ENCODE measurements at regions not wholly inside any gene's neighbourhood (a gene's known extent, or its start where the extent isn't known, plus 50 kb on each side); places are given as distances from the start of the nearest gene placed in this dataset.

- Histone ChIP-seq H3K27me3 (ENCODE audit: control insufficient read depth in 4 of 4, insufficient read depth in 4 of 4, low read length in 3 of 4) (peaks cover 0 to 2% (median 0%) of the 10 kb centered on the region in 4 donors), H3K36me3 (ENCODE audit: control insufficient read depth in 4 of 4, insufficient read depth in 3 of 4, low read depth in 1 of 4, low read length in 3 of 4) (no peaks in the 10 kb centered on the region), H3K4me1 (ENCODE audit: control insufficient read depth in 4 of 4, insufficient read depth in 4 of 4, low read length in 3 of 4) (no peaks in the 10 kb centered on the region), H3K4me3 (ENCODE audit: low read depth in 1 of 3, low read length in 3 of 3) (no peak overlapping the region), H3K27ac (ENCODE audit: low read depth in 1 of 2, low read length in 2 of 2) (no peak overlapping the region), H3K9ac (ENCODE audit: low read depth in 1 of 2, low read length in 2 of 2) (no peak overlapping the region), H3K9me3 (ENCODE audit: control insufficient read depth in 4 of 4, low read length in 3 of 4) (no peaks in the 10 kb centered on the region)
- WGBS: 60% methylated on average over 3 of the region's 3 CpGs
- TF ChIP-seq SP1 (IDR thresholded peaks at IDR 0.05): no peak
- DNase-seq (ENCODE audit: low spot score): no peak
Measured at GRCh38 chr7:159209429-159209828, 64.8 kb upstream of the VIPR2 start.

GRCh38 chr7:159207951-159208350 lies 63.3 kb upstream of the VIPR2 start:
- H3K27me3 ChIP-seq (ENCODE audit: control insufficient read depth in 4 of 4, insufficient read depth in 4 of 4, low read length in 3 of 4): peaks cover 0 to 2% (median 0%) of the 10 kb centered on the region in 4 donors

GRCh38 chr7:159207393-159207792 lies 62.7 kb upstream of the VIPR2 start:
- Histone ChIP-seq H3K27me3 (ENCODE audit: control insufficient read depth in 4 of 4, insufficient read depth in 4 of 4, low read length in 3 of 4) (peaks cover 0 to 2% (median 0%) of the 10 kb centered on the region in 4 donors), H3K9ac (ENCODE audit: low read depth in 1 of 2, low read length in 2 of 2) (no peak overlapping the region), H3K27ac (ENCODE audit: low read depth in 1 of 2, low read length in 2 of 2) (no peak overlapping the region), H3K9me3 (ENCODE audit: control insufficient read depth in 4 of 4, low read length in 3 of 4) (no peaks in the 10 kb centered on the region), H3K36me3 (ENCODE audit: control insufficient read depth in 4 of 4, insufficient read depth in 3 of 4, low read depth in 1 of 4, low read length in 3 of 4) (no peaks in the 10 kb centered on the region), H3K4me3 (ENCODE audit: low read depth in 1 of 3, low read length in 3 of 3) (no peak overlapping the region), H3K4me1 (ENCODE audit: control insufficient read depth in 4 of 4, insufficient read depth in 4 of 4, low read length in 3 of 4) (no peaks in the 10 kb centered on the region)
- 48% methylated on average over 5 of the region's 5 CpGs for WGBS
- DNase-seq (ENCODE audit: low spot score): no peak
- TF ChIP-seq FOXA1 (IDR thresholded peaks at IDR 0.05): no peak
- TF ChIP-seq YY1 (IDR thresholded peaks at IDR 0.05): no peak
- TF ChIP-seq, protein P1, sequence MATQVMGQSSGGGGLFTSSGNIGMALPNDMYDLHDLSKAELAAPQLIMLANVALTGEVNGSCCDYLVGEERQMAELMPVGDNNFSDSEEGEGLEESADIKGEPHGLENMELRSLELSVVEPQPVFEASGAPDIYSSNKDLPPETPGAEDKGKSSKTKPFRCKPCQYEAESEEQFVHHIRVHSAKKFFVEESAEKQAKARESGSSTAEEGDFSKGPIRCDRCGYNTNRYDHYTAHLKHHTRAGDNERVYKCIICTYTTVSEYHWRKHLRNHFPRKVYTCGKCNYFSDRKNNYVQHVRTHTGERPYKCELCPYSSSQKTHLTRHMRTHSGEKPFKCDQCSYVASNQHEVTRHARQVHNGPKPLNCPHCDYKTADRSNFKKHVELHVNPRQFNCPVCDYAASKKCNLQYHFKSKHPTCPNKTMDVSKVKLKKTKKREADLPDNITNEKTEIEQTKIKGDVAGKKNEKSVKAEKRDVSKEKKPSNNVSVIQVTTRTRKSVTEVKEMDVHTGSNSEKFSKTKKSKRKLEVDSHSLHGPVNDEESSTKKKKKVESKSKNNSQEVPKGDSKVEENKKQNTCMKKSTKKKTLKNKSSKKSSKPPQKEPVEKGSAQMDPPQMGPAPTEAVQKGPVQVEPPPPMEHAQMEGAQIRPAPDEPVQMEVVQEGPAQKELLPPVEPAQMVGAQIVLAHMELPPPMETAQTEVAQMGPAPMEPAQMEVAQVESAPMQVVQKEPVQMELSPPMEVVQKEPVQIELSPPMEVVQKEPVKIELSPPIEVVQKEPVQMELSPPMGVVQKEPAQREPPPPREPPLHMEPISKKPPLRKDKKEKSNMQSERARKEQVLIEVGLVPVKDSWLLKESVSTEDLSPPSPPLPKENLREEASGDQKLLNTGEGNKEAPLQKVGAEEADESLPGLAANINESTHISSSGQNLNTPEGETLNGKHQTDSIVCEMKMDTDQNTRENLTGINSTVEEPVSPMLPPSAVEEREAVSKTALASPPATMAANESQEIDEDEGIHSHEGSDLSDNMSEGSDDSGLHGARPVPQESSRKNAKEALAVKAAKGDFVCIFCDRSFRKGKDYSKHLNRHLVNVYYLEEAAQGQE (IDR thresholded peaks at IDR 0.05): no peak
- no peak for TF ChIP-seq JUND (IDR thresholded peaks at IDR 0.05)
- TF ChIP-seq ZBTB33 (IDR thresholded peaks at IDR 0.05): no peak
- TF ChIP-seq NR2F2 (IDR thresholded peaks at IDR 0.05): no peak
- no peak for TF ChIP-seq RAD21 (IDR thresholded peaks at IDR 0.05)
- TF ChIP-seq, protein P2, sequence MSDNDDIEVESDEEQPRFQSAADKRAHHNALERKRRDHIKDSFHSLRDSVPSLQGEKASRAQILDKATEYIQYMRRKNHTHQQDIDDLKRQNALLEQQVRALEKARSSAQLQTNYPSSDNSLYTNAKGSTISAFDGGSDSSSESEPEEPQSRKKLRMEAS (IDR thresholded peaks at IDR 0.05): no peak
- no peak for TF ChIP-seq FOXA2 (IDR thresholded peaks at IDR 0.05)
- no peak for TF ChIP-seq TAF1 (conservative IDR thresholded peaks at IDR 0.05)
- no peak for TF ChIP-seq RXRA (IDR thresholded peaks at IDR 0.05)

More at GRCh38 chr7:159207951-159208350, 63.3 kb upstream of the VIPR2 start:
- 71% methylated on average over 2 of the region's 2 CpGs for WGBS
- DNase-seq (ENCODE audit: low spot score): no peak
- H3K9me3 ChIP-seq (ENCODE audit: control insufficient read depth in 4 of 4, low read length in 3 of 4): no peaks in the 10 kb centered on the region
- H3K27ac ChIP-seq (ENCODE audit: low read depth in 1 of 2, low read length in 2 of 2): no peak overlapping the region
- no peaks in the 10 kb centered on the region for H3K36me3 ChIP-seq (ENCODE audit: control insufficient read depth in 4 of 4, insufficient read depth in 3 of 4, low read depth in 1 of 4, low read length in 3 of 4)
- no peak for TF ChIP-seq HNF4G (IDR thresholded peaks at IDR 0.05)
- no peaks in the 10 kb centered on the region for H3K4me1 ChIP-seq (ENCODE audit: control insufficient read depth in 4 of 4, insufficient read depth in 4 of 4, low read length in 3 of 4)
- no peak overlapping the region for H3K4me3 ChIP-seq (ENCODE audit: low read depth in 1 of 3, low read length in 3 of 3)
- H3K9ac ChIP-seq (ENCODE audit: low read depth in 1 of 2, low read length in 2 of 2): no peak overlapping the region

Data from liver (tissue), 7 donors.